HG03097 (cell line): ENCODE measurements at regions not wholly inside any gene's neighbourhood (a gene's known extent, or its start where the extent isn't known, plus 50 kb on each side); places are given as distances from the start of the nearest gene placed in this dataset.

ENCODE experiments used
- ATAC-seq: cut with Tn5 transposase; IDR thresholded peaks from one replicate; pipeline ENCODE4 v1.9.1; 2021; ENCODE audit not compliant: unreplicated experiment, low FRiP score

GRCh38 chr2:205902041-205902899 lies 183.7 kb downstream of the INO80D start:
- ATAC-seq: no peak

GRCh38 chr2:205901491-205901890 lies 184.5 kb downstream of the INO80D start:
- ATAC-seq: no peak

- no peak for ATAC-seq
Measured at GRCh38 chr2:205898744-205899143, 187.2 kb downstream of the INO80D start.

GRCh38 chr2:205895981-205896655 lies 189.9 kb downstream of the INO80D start:
- no peak for ATAC-seq

- no peak for ATAC-seq
Measured at GRCh38 chr2:205892665-205893259, 193.2 kb downstream of the INO80D start.

- no peak for ATAC-seq
Measured at GRCh38 chr2:205892251-205892655, 193.7 kb downstream of the INO80D start.

GRCh38 chr2:205889114-205889513 lies 196.9 kb downstream of the INO80D start:
- ATAC-seq: no peak

GRCh38 chr2:205887637-205888036 lies 198.3 kb downstream of the INO80D start:
- no peak for ATAC-seq

- peak; percentile 80 for ATAC-seq
Measured at GRCh38 chr2:205885492-205886099, 200.4 kb downstream of the INO80D start.

GRCh38 chr2:205883965-205884364 lies 201.7 kb downstream of the NRP2 start:
- ATAC-seq: no peak

- no peak for ATAC-seq
Measured at GRCh38 chr2:205882806-205883425, 200.6 kb downstream of the NRP2 start.

- ATAC-seq: no peak
Measured at GRCh38 chr2:205880048-205880447, 197.7 kb downstream of the NRP2 start.

- no peak for ATAC-seq
Measured at GRCh38 chr2:205878999-205879762, 196.9 kb downstream of the NRP2 start.

- no peak for ATAC-seq
Measured at GRCh38 chr2:205877496-205877895, 195.2 kb downstream of the NRP2 start.

GRCh38 chr2:205876127-205876526 lies 193.8 kb downstream of the NRP2 start:
- no peak for ATAC-seq

GRCh38 chr2:205872716-205873115 lies 190.4 kb downstream of the NRP2 start:
- no peak for ATAC-seq

GRCh38 chr2:205869439-205869838 lies 187.1 kb downstream of the NRP2 start:
- no peak for ATAC-seq

- ATAC-seq: no peak
Measured at GRCh38 chr2:205868773-205869333, 186.6 kb downstream of the NRP2 start.

GRCh38 chr2:205868053-205868452 lies 185.8 kb downstream of the NRP2 start:
- no peak for ATAC-seq

GRCh38 chr2:205867371-205867770 lies 185.1 kb downstream of the NRP2 start:
- ATAC-seq: no peak
